ENCODE measurements at regions not wholly inside any gene's neighbourhood (a gene's known extent, or its start where the extent isn't known, plus 50 kb on each side); places are given as distances from the start of the nearest gene placed in this dataset.

- DNase-seq (ENCODE audit: low read depth in 2 of 2) = no peak
Measured at GRCh38 chr9:16236882-16237281, 633.6 kb downstream of the BNC2 start.

- no peak for DNase-seq (ENCODE audit: low read depth in 2 of 2)
Measured at GRCh38 chr9:16238623-16239138, 631.8 kb downstream of the BNC2 start.

GRCh38 chr9:16241231-16241630 is 629.2 kb downstream of the BNC2 start:
- no peak for DNase-seq (ENCODE audit: low read depth in 2 of 2)

- no peak for DNase-seq (ENCODE audit: low read depth in 2 of 2)
Measured at GRCh38 chr9:16243798-16244197, 626.7 kb downstream of the BNC2 start.

GRCh38 chr9:16245756-16246440 is 624.6 kb downstream of the BNC2 start:
- DNase-seq (ENCODE audit: low read depth in 2 of 2) = no peak

GRCh38 chr9:16246785-16247184 is 623.7 kb downstream of the BNC2 start:
- no peak for DNase-seq (ENCODE audit: low read depth in 2 of 2)

- no peak for DNase-seq (ENCODE audit: low read depth in 2 of 2)
Measured at GRCh38 chr9:16247188-16247875, 623.1 kb downstream of the BNC2 start.

- no peak for DNase-seq (ENCODE audit: low read depth in 2 of 2)
Measured at GRCh38 chr9:16248822-16249221, 621.6 kb downstream of the BNC2 start.

GRCh38 chr9:16252616-16253015 is 617.9 kb downstream of the BNC2 start:
- DNase-seq (ENCODE audit: low read depth in 2 of 2) = no peak

- no peak for DNase-seq (ENCODE audit: low read depth in 2 of 2)
Measured at GRCh38 chr9:16254674-16255073, 615.8 kb downstream of the BNC2 start.

GRCh38 chr9:16255217-16255616 is 615.3 kb downstream of the BNC2 start:
- DNase-seq (ENCODE audit: low read depth in 2 of 2) = no peak

GRCh38 chr9:16257604-16258003 is 612.9 kb downstream of the BNC2 start:
- no peak for DNase-seq (ENCODE audit: low read depth in 2 of 2)

- DNase-seq (ENCODE audit: low read depth in 2 of 2) = no peak
Measured at GRCh38 chr9:16258191-16258590, 612.3 kb downstream of the BNC2 start.

- DNase-seq (ENCODE audit: low read depth in 2 of 2) = no peak
Measured at GRCh38 chr9:16258708-16259107, 611.8 kb downstream of the BNC2 start.

- no peak for DNase-seq (ENCODE audit: low read depth in 2 of 2)
Measured at GRCh38 chr9:16262477-16263261, 607.8 kb downstream of the BNC2 start.

- no peak for DNase-seq (ENCODE audit: low read depth in 2 of 2)
Measured at GRCh38 chr9:16265688-16266087, 604.8 kb downstream of the BNC2 start.

GRCh38 chr9:16266648-16267276 is 603.7 kb downstream of the BNC2 start:
- DNase-seq (ENCODE audit: low read depth in 2 of 2) = no peak

GRCh38 chr9:16267281-16268066 is 603.0 kb downstream of the BNC2 start:
- DNase-seq (ENCODE audit: low read depth in 2 of 2) = no peak

GRCh38 chr9:16268067-16268881 is 602.2 kb downstream of the BNC2 start:
- no peak for DNase-seq (ENCODE audit: low read depth in 2 of 2)

- no peak for DNase-seq (ENCODE audit: low read depth in 2 of 2)
Measured at GRCh38 chr9:16271967-16272366, 598.5 kb downstream of the BNC2 start.

Measured in stimulated activated CD4-positive, alpha-beta T cell treated with anti-CD3 and anti-CD28 coated beads, Interleukin-12 subunit alpha, Interleukin-12 subunit beta, amount 100 ng/mL, for 24 hours (primary cell).